ENCODE measurements at regions not wholly inside any gene's neighbourhood (a gene's known extent, or its start where the extent isn't known, plus 50 kb on each side); places are given as distances from the start of the nearest gene placed in this dataset.

GRCh38 chr14:38873941-38874612 is 229.0 kb downstream of the SEC23A start:
- H3K9ac ChIP-seq (ENCODE audit: low read length in 2 of 2) = no peak overlapping the region
- H3K36me3 ChIP-seq (ENCODE audit: control insufficient read depth in 2 of 2, insufficient read depth in 2 of 2, low read length in 2 of 2) = no peaks in the 10 kb centered on the region
- H3K4me1 ChIP-seq (ENCODE audit: control insufficient read depth, insufficient read depth, low read length) = no peaks in the 10 kb centered on the region
- no peaks in the 10 kb centered on the region for H3K27me3 ChIP-seq (ENCODE audit: control insufficient read depth in 1 of 2, insufficient read depth in 2 of 2, low read length in 2 of 2)
- H3K27ac ChIP-seq (ENCODE audit: low read length) = no peak overlapping the region
- no peaks in the 10 kb centered on the region for H3K9me3 ChIP-seq (ENCODE audit: control insufficient read depth in 2 of 2, low read length in 2 of 2)
- H3K4me3 ChIP-seq (ENCODE audit: low read length in 2 of 2) = no peak overlapping the region

- no peaks in the 10 kb centered on the region for H3K27me3 ChIP-seq (ENCODE audit: control insufficient read depth in 1 of 2, insufficient read depth in 2 of 2, low read length in 2 of 2)
- no peak overlapping the region for H3K27ac ChIP-seq (ENCODE audit: low read length)
- H3K4me1 ChIP-seq (ENCODE audit: control insufficient read depth, insufficient read depth, low read length) = no peaks in the 10 kb centered on the region
- no peak overlapping the region for H3K9ac ChIP-seq (ENCODE audit: low read length in 2 of 2)
- H3K4me3 ChIP-seq (ENCODE audit: low read length in 2 of 2) = no peak overlapping the region
- no peaks in the 10 kb centered on the region for H3K9me3 ChIP-seq (ENCODE audit: control insufficient read depth in 2 of 2, low read length in 2 of 2)
- no peaks in the 10 kb centered on the region for H3K36me3 ChIP-seq (ENCODE audit: control insufficient read depth in 2 of 2, insufficient read depth in 2 of 2, low read length in 2 of 2)
These were observed 232.7 kb downstream of the SEC23A start for GRCh38 chr14:38870296-38870836.

GRCh38 chr14:38868399-38869290 is 234.4 kb downstream of the SEC23A start:
- Histone ChIP-seq H3K4me3 (ENCODE audit: low read length in 2 of 2) (no peak overlapping the region), H3K27ac (ENCODE audit: low read length) (no peak overlapping the region), H3K27me3 (ENCODE audit: control insufficient read depth in 1 of 2, insufficient read depth in 2 of 2, low read length in 2 of 2) (no peaks in the 10 kb centered on the region), H3K36me3 (ENCODE audit: control insufficient read depth in 2 of 2, insufficient read depth in 2 of 2, low read length in 2 of 2) (no peaks in the 10 kb centered on the region), H3K4me1 (ENCODE audit: control insufficient read depth, insufficient read depth, low read length) (no peaks in the 10 kb centered on the region), H3K9me3 (ENCODE audit: control insufficient read depth in 2 of 2, low read length in 2 of 2) (no peaks in the 10 kb centered on the region), H3K9ac (ENCODE audit: low read length in 2 of 2) (no peak overlapping the region)

- no peaks in the 10 kb centered on the region for H3K27me3 ChIP-seq (ENCODE audit: control insufficient read depth in 1 of 2, insufficient read depth in 2 of 2, low read length in 2 of 2)
- no peak overlapping the region for H3K9ac ChIP-seq (ENCODE audit: low read length in 2 of 2)
- no peak overlapping the region for H3K4me3 ChIP-seq (ENCODE audit: low read length in 2 of 2)
- H3K27ac ChIP-seq (ENCODE audit: low read length) = no peak overlapping the region
- no peaks in the 10 kb centered on the region for H3K9me3 ChIP-seq (ENCODE audit: control insufficient read depth in 2 of 2, low read length in 2 of 2)
- H3K4me1 ChIP-seq (ENCODE audit: control insufficient read depth, insufficient read depth, low read length) = no peaks in the 10 kb centered on the region
- no peaks in the 10 kb centered on the region for H3K36me3 ChIP-seq (ENCODE audit: control insufficient read depth in 2 of 2, insufficient read depth in 2 of 2, low read length in 2 of 2)
These were observed 235.4 kb downstream of the SEC23A start for GRCh38 chr14:38867561-38868150.

GRCh38 chr14:38866461-38866860 is 236.6 kb downstream of the SEC23A start:
- no peak overlapping the region for H3K27ac ChIP-seq (ENCODE audit: low read length)
- no peaks in the 10 kb centered on the region for H3K36me3 ChIP-seq (ENCODE audit: control insufficient read depth in 2 of 2, insufficient read depth in 2 of 2, low read length in 2 of 2)
- no peaks in the 10 kb centered on the region for H3K27me3 ChIP-seq (ENCODE audit: control insufficient read depth in 1 of 2, insufficient read depth in 2 of 2, low read length in 2 of 2)
- no peaks in the 10 kb centered on the region for H3K4me1 ChIP-seq (ENCODE audit: control insufficient read depth, insufficient read depth, low read length)
- H3K9ac ChIP-seq (ENCODE audit: low read length in 2 of 2) = no peak overlapping the region
- H3K4me3 ChIP-seq (ENCODE audit: low read length in 2 of 2) = no peak overlapping the region
- H3K9me3 ChIP-seq (ENCODE audit: control insufficient read depth in 2 of 2, low read length in 2 of 2) = no peaks in the 10 kb centered on the region

- Histone ChIP-seq H3K27me3 (ENCODE audit: control insufficient read depth in 1 of 2, insufficient read depth in 2 of 2, low read length in 2 of 2) (no peaks in the 10 kb centered on the region), H3K27ac (ENCODE audit: low read length) (no peak overlapping the region), H3K9ac (ENCODE audit: low read length in 2 of 2) (no peak overlapping the region), H3K36me3 (ENCODE audit: control insufficient read depth in 2 of 2, insufficient read depth in 2 of 2, low read length in 2 of 2) (no peaks in the 10 kb centered on the region), H3K4me1 (ENCODE audit: control insufficient read depth, insufficient read depth, low read length) (no peaks in the 10 kb centered on the region), H3K9me3 (ENCODE audit: control insufficient read depth in 2 of 2, low read length in 2 of 2) (no peaks in the 10 kb centered on the region), H3K4me3 (ENCODE audit: low read length in 2 of 2) (no peak overlapping the region)
These were observed 240.7 kb downstream of the SEC23A start for GRCh38 chr14:38862366-38862765.

GRCh38 chr14:38860530-38860929 is 242.5 kb downstream of the SEC23A start:
- H3K27ac ChIP-seq (ENCODE audit: low read length) = no peak overlapping the region
- no peaks in the 10 kb centered on the region for H3K27me3 ChIP-seq (ENCODE audit: control insufficient read depth in 1 of 2, insufficient read depth in 2 of 2, low read length in 2 of 2)
- no peak overlapping the region for H3K4me3 ChIP-seq (ENCODE audit: low read length in 2 of 2)
- no peak overlapping the region for H3K9ac ChIP-seq (ENCODE audit: low read length in 2 of 2)
- no peaks in the 10 kb centered on the region for H3K9me3 ChIP-seq (ENCODE audit: control insufficient read depth in 2 of 2, low read length in 2 of 2)
- no peaks in the 10 kb centered on the region for H3K36me3 ChIP-seq (ENCODE audit: control insufficient read depth in 2 of 2, insufficient read depth in 2 of 2, low read length in 2 of 2)
- no peaks in the 10 kb centered on the region for H3K4me1 ChIP-seq (ENCODE audit: control insufficient read depth, insufficient read depth, low read length)

GRCh38 chr14:38856798-38857197 is 246.2 kb downstream of the SEC23A start:
- H3K9ac ChIP-seq (ENCODE audit: low read length in 2 of 2) = no peak overlapping the region
- H3K4me3 ChIP-seq (ENCODE audit: low read length in 2 of 2) = no peak overlapping the region
- no peaks in the 10 kb centered on the region for H3K27me3 ChIP-seq (ENCODE audit: control insufficient read depth in 1 of 2, insufficient read depth in 2 of 2, low read length in 2 of 2)
- no peaks in the 10 kb centered on the region for H3K4me1 ChIP-seq (ENCODE audit: control insufficient read depth, insufficient read depth, low read length)
- no peaks in the 10 kb centered on the region for H3K36me3 ChIP-seq (ENCODE audit: control insufficient read depth in 2 of 2, insufficient read depth in 2 of 2, low read length in 2 of 2)
- no peaks in the 10 kb centered on the region for H3K9me3 ChIP-seq (ENCODE audit: control insufficient read depth in 2 of 2, low read length in 2 of 2)
- no peak overlapping the region for H3K27ac ChIP-seq (ENCODE audit: low read length)

GRCh38 chr14:38855513-38855912 is 247.5 kb downstream of the SEC23A start:
- Histone ChIP-seq H3K9me3 (ENCODE audit: control insufficient read depth in 2 of 2, low read length in 2 of 2) (no peaks in the 10 kb centered on the region), H3K36me3 (ENCODE audit: control insufficient read depth in 2 of 2, insufficient read depth in 2 of 2, low read length in 2 of 2) (no peaks in the 10 kb centered on the region), H3K9ac (ENCODE audit: low read length in 2 of 2) (no peak overlapping the region), H3K27me3 (ENCODE audit: control insufficient read depth in 1 of 2, insufficient read depth in 2 of 2, low read length in 2 of 2) (no peaks in the 10 kb centered on the region), H3K27ac (ENCODE audit: low read length) (no peak overlapping the region), H3K4me3 (ENCODE audit: low read length in 2 of 2) (no peak overlapping the region), H3K4me1 (ENCODE audit: control insufficient read depth, insufficient read depth, low read length) (no peaks in the 10 kb centered on the region)

- Histone ChIP-seq H3K4me1 (ENCODE audit: control insufficient read depth, insufficient read depth, low read length) (no peaks in the 10 kb centered on the region), H3K27ac (ENCODE audit: low read length) (no peak overlapping the region), H3K4me3 (ENCODE audit: low read length in 2 of 2) (no peak overlapping the region), H3K9ac (ENCODE audit: low read length in 2 of 2) (no peak overlapping the region), H3K36me3 (ENCODE audit: control insufficient read depth in 2 of 2, insufficient read depth in 2 of 2, low read length in 2 of 2) (no peaks in the 10 kb centered on the region), H3K27me3 (ENCODE audit: control insufficient read depth in 1 of 2, insufficient read depth in 2 of 2, low read length in 2 of 2) (no peaks in the 10 kb centered on the region), H3K9me3 (ENCODE audit: control insufficient read depth in 2 of 2, low read length in 2 of 2) (no peaks in the 10 kb centered on the region)
These were observed 251.9 kb downstream of the SEC23A start for GRCh38 chr14:38851111-38851510.

Measured in stomach smooth muscle (tissue), 2 donors.